Hematopoietic multipotent progenitor cell (in vitro differentiated cells): ENCODE measurements at regions not wholly inside any gene's neighbourhood (a gene's known extent, or its start where the extent isn't known, plus 50 kb on each side); places are given as distances from the start of the nearest gene placed in this dataset.
"Not testable (repeated sequence)": the region's sequence is repeated elsewhere in the genome, so short reads cannot be mapped to it uniquely, and the experiment has no call there.

ENCODE experiments used
- DNase-seq, 3 donors: peaks; one replicate each; pipeline ENCODE4 v3.0.0-alpha.2; 2011 to 2015; ENCODE audit warnings: low read depth in 2 of 3, low spot score in 2 of 3

DNA sequence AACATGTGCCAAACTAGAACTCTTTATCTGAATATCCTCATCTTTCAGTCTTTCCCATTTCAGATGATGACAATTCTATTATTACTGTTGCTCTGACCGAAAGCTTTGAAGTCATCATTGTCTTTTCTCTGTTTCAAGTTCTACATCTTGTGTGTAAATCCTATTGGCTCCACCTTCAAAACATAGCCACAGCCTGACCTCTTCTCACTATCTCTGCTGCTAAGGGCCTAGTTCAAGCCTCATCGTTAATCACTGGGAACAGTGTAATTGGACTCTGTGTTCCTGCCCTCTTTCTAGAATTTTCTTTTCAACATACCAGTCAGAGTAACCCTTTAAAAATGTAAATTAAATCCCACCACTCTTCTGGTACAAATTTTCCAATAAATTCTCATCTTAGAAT lies 105.1 kb downstream of the OXSM start:
- no peak for DNase-seq

DNA sequence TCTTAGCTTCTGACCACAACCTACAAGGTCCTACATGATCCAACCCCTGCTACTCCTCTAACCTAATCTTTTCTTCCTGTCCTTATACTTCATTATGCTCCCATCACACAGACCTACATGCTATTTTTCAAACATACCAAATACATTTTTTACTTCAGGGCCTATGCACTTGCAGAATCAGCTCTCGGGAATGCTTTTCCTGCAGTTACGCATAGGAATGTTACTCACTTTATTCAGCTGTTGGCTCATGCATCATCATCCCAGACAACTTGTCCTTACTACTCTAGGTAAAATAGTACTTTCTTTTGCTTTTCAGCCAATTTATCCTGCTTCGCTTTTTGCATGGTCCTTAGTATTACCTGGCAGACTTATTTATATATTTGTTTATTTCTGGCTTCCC lies 105.6 kb downstream of the OXSM start:
- no peak for DNase-seq

GRCh38 chr3:25897019-25897418 lies 107.1 kb downstream of the OXSM start:
- DNase-seq: no peak

DNA sequence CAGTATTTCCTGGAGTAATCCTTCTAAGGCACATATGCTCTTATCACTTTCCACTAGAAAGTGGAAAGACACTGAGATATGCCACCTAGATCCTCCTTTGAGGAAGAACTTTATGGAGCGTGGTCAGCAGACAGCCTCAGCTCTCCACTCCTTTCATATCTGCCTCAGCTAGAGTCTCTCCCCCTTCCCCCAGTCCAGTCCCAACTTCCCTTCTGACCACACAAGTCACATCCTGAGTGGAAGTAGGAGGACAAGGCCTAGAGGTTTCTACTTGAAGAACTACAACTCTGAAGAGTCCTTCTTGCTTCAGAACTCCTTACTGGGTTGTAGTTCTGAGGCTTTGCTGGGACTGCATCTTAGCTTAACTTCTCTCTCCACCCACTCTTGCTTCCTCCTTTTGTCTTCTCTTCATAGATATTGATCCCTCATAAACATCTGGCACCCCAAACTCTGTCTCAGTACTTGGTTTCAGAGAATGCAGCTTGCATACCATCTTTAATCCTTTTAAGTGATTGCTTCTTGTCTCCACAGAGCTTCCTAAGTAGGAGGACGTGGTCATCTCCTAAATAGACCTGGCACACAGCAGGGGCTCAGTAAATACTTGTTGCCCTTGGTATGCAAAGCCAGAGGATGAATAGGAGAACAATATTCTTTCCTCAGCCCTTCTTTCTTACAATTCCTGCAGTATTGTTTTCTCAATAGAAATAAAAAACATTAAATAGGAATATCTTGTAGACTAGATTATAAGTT lies 109.6 kb downstream of the OXSM start:
- DNase-seq: no peak

- DNase-seq: no peak
These were observed 110.3 kb downstream of the OXSM start for GRCh38 chr3:25900161-25900560.

- DNase-seq: no peak
These were observed 111.9 kb downstream of the OXSM start for GRCh38 chr3:25901796-25902195.

GRCh38 chr3:25902586-25902985 lies 112.7 kb downstream of the OXSM start:
- DNase-seq: no peak

DNA sequence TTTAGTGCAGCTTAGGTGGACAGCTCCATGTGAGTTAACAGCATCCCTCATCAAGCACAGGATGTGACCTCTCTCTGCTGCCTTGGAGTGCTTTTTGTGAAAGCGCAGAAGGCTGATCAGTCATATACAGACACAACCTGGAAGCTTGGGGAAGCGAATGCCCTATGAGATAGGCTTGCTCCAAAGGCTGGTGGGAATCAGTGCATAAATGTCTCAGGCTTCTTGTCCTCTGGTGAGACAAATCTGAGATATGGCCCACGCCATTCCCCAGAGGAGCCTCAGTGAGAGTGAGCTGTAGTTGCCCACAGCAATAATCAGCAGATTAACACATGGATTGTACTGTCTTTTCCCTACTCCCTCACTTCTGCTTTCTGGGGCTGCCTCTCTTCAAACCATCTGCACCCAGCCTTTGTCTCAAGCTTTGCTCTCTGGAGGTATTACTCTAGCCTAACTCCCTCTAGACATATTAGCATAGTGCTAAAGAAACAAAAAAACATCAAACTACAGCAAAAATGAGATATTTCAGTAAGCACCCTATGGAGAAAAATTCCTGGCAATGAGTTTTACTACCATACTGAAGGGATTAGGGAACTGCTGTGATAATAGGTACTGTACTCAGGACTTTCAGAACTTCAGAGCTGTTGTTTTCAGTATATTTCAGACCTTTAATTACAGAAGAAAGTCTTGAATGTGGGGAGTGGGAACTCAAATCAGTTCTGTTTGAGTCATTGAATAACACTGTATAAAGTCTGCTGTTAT lies 113.7 kb downstream of the OXSM start:
- peak in 1 of 3 donors; percentile 3 for DNase-seq

DNA sequence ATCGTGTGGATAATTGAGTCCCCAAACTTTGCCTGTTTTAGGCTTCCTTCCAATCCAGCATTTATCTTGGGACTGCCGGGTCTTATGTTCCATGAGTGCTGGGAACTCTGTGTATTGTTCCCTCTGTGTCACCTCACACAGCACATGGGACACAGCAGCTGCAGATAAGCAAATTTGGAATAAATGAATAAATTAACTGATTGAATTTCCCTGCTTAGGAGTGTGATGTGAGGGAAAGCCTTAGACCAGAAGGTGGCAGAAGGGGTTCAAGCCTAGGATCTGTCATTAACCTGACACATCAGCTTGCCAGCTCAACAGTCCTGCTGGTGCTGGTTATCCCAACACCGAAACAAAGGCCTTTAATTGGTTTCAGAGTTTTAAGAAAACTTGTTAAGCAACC lies 114.3 kb downstream of the OXSM start:
- DNase-seq: no peak

- DNase-seq: no peak
These were observed 116.4 kb downstream of the OXSM start for GRCh38 chr3:25906132-25906906.

GRCh38 chr3:25907081-25907480 lies 117.2 kb downstream of the OXSM start:
- DNase-seq: no peak

DNA sequence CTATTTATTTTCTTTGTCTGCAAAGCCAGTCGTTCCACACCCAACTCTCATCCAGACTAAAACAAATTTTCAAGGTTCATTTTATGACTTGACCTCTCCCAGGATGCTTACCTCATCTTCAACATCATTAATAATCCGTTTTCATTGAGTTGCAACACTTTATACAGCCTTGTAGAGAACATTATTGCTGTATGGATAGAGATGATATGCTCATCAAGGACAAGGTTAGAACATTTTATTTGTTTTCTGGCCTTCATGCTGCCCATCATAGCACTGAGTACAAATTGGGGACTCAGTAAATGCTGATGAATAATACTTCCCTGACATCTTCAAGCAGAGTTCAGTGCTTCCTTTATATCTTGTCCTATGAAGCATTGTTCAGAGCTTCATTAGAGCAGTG lies 120.2 kb downstream of the OXSM start:
- DNase-seq: no peak

DNA sequence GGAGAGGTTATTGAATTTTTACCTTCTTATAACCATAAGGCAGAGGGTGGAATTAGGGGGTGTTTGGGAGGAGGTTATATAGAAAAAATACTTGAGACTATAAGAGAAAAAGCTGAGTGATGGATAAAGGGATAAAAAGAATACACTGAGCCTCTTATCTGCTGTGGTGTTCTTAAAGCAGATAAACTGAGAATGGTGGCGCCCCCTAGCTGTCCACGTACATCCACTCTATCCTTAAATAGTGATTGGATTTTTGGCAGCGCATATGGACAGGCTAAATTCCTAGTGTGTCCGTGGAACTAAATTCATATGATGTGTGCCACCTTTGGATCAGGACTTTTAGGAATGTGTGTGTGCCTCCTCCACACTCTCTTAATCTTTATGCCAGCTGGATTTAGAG lies 121.1 kb downstream of the OXSM start:
- DNase-seq: peak in 2 of 3 donors; percentile 23 to 54

DNA sequence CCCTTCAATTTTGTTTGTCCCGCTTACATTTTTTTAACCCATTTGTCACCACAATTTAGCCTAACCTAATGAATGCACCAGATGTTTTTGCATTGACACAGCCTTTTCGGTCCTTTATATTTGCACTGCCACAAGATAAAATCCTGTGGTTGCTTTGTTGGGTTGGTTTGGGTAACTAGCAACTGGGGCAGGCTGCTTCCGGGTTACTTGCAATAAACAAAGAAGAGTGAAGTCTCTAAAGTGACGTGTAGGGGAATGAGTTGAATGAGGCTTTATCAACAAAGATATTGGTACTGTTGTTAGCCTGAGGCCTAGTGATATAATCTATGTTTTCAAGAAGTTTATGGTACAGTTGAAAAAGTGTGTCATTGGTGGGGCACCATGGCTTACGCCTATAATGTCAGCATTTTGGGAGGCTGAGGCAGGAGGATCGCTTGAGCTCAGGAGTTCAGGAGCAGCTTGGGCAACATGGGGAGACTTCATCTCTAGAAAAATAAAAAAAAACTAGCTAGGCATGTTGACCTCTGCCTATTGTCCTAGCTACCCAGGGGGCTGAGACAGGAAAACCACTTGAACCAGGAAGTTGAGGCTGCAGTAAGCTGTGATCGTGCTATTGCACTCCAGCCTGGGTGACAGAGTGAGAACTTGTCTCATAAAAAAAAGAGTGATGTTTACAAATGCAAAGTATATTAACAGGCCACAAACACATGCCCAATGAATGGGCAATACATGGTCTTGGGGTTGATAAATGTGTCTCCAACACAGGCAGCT lies 121.8 kb downstream of the OXSM start:
- DNase-seq: no peak

DNA sequence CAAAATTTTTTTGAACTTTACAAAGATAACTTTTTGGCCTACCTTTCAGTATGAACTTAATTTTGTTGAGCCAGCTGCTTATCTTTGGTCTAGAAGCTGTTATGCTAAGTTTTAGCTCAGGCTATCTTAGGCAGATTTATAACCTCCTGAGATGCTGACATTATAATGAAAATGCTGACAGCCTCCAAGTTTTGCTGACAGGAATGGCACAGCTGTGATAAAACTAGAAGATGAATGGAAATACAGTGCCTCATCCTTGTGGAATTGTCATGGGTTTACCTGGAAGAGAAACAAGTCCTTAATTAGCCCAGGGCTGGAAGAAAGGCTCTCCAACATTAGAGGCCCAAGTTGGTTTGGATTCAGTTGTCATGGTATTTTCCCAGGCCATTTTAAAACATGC lies 123.3 kb downstream of the OXSM start:
- no peak for DNase-seq

- no peak for DNase-seq
These were observed 125.8 kb downstream of the OXSM start for GRCh38 chr3:25915673-25916072.

- no peak for DNase-seq
These were observed 126.4 kb downstream of the OXSM start for GRCh38 chr3:25916321-25916720.

DNA sequence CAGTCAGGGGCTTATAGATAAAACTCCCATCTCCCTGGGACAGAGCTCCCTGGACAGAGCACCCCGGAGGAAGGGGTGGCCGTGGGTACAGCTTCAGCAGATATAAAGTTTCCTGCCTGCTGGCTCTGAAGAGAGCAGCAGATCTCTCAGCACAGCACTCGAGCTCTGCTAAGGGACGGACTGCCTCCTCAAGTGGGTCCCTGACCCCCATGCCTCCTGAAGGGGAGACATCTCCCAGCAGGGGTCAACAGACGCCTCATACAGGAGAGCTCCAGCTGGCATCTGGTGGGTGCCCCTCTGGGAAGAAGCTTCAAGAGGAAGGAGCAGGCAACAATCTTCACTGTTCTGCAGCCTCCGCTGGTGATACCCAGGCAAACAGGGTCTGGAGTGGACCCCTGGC lies 142.1 kb downstream of the OXSM start:
- DNase-seq: not testable (repeated sequence)

DNA sequence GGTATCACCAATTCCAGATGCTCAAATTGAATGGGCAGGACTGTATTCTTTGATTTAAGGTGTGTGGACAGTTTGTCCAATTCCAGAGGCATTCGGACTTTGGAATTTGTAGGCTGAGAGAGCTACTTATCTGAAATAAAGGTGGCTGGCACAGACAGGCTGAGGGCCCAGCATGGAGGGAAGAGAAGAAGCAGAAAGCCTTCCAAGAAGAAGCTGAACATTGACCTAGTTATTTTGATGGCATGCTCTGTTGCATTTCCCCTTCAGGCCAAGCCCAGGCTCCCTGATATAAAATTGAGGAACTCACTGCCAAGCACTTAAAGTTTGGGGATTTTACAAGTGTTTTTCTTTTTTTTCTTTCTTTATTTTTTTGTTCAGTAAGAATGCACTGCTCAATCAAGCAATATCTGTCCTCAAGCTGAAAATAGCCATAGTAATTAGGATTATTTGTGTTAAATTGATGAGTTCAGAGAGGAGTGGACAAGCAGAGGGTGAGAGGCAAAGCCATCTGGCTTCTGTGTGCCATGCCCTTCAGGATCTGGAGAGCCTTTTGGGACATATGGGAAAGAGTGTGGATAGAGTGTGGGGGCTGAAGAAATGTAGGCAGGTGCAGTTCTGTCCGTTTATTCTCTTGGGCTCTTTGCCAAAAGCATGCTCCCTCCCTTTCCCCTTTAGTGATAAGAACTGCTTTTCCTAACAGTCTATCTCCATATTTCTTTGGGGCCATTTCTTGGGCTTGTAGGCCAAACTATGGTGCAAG lies 148.9 kb downstream of the OXSM start:
- no peak for DNase-seq

DNA sequence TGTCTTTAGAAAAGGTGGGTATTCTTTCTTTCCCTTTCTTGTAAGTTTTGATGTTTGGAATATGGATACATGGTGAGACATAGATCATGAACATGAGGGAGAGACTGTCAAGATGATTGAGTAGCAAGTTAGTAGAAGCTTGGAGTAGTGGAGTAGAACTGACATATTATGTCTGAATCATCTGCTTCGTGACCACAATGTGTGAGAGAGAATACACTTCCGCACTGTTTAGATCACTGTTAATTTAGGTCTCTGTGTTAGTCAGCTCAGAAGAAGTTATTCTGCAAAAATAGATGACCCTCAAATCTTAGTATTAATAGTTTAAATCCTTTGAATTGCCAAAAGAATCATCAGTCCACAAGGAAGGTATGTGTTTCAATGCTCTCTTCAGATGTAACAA lies 151.0 kb downstream of the OXSM start:
- DNase-seq: no peak
